ENCODE measurements at regions not wholly inside any gene's neighbourhood (a gene's known extent, or its start where the extent isn't known, plus 50 kb on each side); places are given as distances from the start of the nearest gene placed in this dataset.

DNA sequence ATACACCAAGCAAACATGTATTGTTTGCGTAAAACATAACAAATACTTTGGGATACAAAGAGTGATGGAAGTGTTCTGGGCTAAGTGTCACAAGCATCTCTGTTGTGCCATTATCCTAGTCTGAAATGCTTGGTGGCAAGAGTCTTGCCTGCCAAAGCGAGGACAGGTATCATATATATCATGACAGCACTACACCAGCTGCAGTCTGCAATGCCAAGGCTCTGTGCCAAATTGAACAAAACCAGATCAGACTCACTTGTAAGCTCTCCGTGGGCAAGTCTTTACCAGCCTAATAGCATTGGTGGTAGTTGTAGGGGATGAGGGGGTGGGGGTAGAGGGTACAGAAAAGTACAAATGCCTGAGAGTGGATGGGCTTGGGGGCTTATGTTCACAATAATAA is 119.2 kb downstream of the RWDD3 start:
- peaks cover 70% of the 10 kb centered on the region for H3K36me3 ChIP-seq
- H3K4me1 ChIP-seq = peaks cover 6% of the 10 kb centered on the region; the same call in 1 of the 2 replicates
- TF ChIP-seq, protein P1, sequence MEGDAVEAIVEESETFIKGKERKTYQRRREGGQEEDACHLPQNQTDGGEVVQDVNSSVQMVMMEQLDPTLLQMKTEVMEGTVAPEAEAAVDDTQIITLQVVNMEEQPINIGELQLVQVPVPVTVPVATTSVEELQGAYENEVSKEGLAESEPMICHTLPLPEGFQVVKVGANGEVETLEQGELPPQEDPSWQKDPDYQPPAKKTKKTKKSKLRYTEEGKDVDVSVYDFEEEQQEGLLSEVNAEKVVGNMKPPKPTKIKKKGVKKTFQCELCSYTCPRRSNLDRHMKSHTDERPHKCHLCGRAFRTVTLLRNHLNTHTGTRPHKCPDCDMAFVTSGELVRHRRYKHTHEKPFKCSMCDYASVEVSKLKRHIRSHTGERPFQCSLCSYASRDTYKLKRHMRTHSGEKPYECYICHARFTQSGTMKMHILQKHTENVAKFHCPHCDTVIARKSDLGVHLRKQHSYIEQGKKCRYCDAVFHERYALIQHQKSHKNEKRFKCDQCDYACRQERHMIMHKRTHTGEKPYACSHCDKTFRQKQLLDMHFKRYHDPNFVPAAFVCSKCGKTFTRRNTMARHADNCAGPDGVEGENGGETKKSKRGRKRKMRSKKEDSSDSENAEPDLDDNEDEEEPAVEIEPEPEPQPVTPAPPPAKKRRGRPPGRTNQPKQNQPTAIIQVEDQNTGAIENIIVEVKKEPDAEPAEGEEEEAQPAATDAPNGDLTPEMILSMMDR (IDR thresholded peaks at IDR 0.05; ENCODE audit: low read depth, low read length) = no peak
- no peaks in the 10 kb centered on the region for H3K9me3 ChIP-seq
- no peak for DNase-seq
- no peak overlapping the region for H3K4me3 ChIP-seq (ENCODE audit: low read depth, low read length)
- no peaks in the 10 kb centered on the region for H3K27me3 ChIP-seq

DNA sequence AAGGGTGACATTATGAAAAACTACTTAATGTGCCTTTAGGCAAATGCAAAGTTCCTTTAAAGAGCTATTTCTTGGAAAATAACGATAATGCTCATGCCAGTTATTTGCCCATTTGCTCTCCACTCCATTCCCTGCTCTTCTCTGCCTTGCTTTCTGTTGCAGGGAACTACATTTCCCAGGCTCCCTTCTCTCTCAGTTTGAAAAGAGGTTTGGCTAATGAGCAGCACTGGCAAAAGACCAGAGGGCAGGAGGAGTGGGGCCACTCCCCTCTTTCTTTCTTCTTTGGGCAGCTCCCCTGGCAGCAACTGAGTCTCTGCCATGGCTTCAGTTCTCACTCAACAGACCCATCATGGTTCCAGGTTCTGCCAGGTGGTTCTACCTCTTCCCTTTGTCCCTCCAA is 130.5 kb downstream of the RWDD3 start:
- H3K27me3 ChIP-seq = no peaks in the 10 kb centered on the region
- TF ChIP-seq, protein P1 (IDR thresholded peaks at IDR 0.05; ENCODE audit: low read depth, low read length) = no peak
- no peak overlapping the region for H3K4me3 ChIP-seq (ENCODE audit: low read depth, low read length)
- DNase-seq = no peak
- H3K36me3 ChIP-seq = peaks cover 88% of the 10 kb centered on the region
- H3K9me3 ChIP-seq = no peaks in the 10 kb centered on the region
- no peaks in the 10 kb centered on the region; the same call in 1 of the 2 replicates for H3K4me1 ChIP-seq

DNA sequence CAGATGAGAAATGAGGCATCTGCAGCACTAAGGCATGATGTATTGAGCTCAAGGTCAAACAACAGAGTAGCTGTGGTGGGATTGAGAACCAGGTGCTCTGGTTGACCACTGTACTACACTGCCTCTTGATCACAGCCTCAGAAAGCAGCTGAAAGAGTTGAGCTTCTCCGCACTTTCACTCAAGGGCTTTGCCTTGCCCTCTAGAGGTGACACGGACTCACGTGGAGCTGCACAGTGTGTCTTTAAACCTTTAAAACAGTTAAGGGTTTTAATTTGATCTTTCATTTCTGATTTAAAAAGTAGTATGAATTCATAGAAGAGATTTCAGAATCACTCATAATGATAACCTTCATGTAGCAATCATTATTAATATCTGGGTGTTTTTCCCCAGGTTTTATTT is 132.5 kb downstream of the RWDD3 start:
- H3K4me1 ChIP-seq = no peaks in the 10 kb centered on the region; the same call in 1 of the 2 replicates
- TF ChIP-seq, protein P1 (IDR thresholded peaks at IDR 0.05; ENCODE audit: low read depth, low read length) = no peak
- no peaks in the 10 kb centered on the region for H3K27me3 ChIP-seq
- DNase-seq = no peak
- H3K36me3 ChIP-seq = peaks cover 89% of the 10 kb centered on the region
- no peak overlapping the region for H3K4me3 ChIP-seq (ENCODE audit: low read depth, low read length)
- no peaks in the 10 kb centered on the region for H3K9me3 ChIP-seq

DNA sequence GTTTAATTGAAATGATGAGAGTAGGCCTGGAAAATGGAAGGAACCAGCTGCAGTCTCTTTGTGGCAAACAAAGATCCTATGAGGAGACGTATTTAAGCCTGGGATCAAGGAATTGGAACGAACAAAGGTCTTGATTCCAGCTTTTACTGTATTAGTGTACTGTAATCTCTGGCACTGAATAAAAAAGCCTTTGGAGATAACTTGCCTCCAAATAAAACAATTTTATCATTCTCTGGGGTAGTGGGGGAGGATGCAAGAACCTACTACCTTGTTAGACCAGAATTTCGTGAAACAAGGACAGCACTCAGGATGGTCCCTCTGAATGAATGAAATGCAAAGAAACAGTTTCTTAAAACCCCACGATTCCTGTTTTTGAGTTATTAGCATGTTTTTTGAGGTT is 134.2 kb downstream of the RWDD3 start:
- Histone ChIP-seq H3K9me3 (no peaks in the 10 kb centered on the region), H3K27me3 (no peaks in the 10 kb centered on the region), H3K4me3 (ENCODE audit: low read depth, low read length) (no peak overlapping the region), H3K36me3 (peaks cover 86% of the 10 kb centered on the region), H3K4me1 (no peaks in the 10 kb centered on the region; the same call in 1 of the 2 replicates)
- TF ChIP-seq, protein P1 (IDR thresholded peaks at IDR 0.05; ENCODE audit: low read depth, low read length) = no peak
- DNase-seq = no peak

DNA sequence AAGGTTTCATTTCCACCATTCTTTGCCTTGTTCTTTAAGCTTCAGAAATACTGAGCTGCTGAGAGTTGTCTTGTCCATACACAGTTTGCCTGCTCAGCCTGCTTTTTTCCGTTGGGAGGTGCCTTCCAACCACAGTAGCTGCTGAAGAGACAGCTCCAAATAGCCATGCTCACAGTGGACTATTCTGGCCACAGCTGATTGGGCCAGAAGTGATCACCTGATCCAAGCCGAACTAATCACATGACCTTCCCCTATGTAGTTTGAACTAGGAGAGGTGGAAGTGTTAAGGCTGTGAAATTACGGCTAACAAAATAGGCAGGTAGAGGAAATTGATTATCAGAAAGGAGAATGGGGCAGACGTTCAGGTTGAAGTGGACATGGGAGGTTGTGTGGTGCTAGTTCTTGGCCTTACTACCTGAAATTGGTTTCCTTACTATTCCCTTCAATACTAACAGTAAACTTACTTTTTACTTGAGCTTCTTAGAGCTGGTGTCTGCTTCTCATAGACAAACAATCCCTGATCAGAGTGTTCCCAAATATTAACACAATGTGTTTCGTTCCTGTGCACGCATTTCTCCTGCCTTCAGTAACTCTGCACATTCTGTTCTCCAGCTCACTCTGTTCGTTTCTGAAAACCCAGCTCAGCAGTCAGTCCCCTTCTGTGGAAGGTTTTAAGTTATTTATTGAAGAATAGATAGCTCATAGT is 136.1 kb downstream of the RWDD3 start:
- no peak overlapping the region for H3K4me3 ChIP-seq (ENCODE audit: low read depth, low read length)
- TF ChIP-seq, protein P1 (IDR thresholded peaks at IDR 0.05; ENCODE audit: low read depth, low read length) = peak; percentile 20
- no peaks in the 10 kb centered on the region for H3K27me3 ChIP-seq
- DNase-seq = peak; percentile 30
- H3K9me3 ChIP-seq = no peaks in the 10 kb centered on the region
- peaks cover 5% of the 10 kb centered on the region for H3K4me1 ChIP-seq
- peaks cover 86% of the 10 kb centered on the region for H3K36me3 ChIP-seq
